HG03045 (cell line): ENCODE measurements at regions not wholly inside any gene's neighbourhood (a gene's known extent, or its start where the extent isn't known, plus 50 kb on each side); places are given as distances from the start of the nearest gene placed in this dataset.
"Not testable (repeated sequence)": the region's sequence is repeated elsewhere in the genome, so short reads cannot be mapped to it uniquely, and the experiment has no call there.

Experiments
- ATAC-seq: cut with Tn5 transposase; IDR thresholded peaks from one replicate; pipeline ENCODE4 v1.9.1; 2021; ENCODE audit warnings: mild to moderate bottlenecking, moderate library complexity; ENCODE audit not compliant: unreplicated experiment

GRCh38 chr12:91767237-91767636, 378.4 kb downstream of the BTG1 start:
- no peak for ATAC-seq

GRCh38 chr12:91766454-91766853, 379.2 kb downstream of the BTG1 start:
- ATAC-seq: no peak

GRCh38 chr12:91763654-91764370, 381.8 kb downstream of the BTG1 start:
- ATAC-seq: no peak

DNA sequence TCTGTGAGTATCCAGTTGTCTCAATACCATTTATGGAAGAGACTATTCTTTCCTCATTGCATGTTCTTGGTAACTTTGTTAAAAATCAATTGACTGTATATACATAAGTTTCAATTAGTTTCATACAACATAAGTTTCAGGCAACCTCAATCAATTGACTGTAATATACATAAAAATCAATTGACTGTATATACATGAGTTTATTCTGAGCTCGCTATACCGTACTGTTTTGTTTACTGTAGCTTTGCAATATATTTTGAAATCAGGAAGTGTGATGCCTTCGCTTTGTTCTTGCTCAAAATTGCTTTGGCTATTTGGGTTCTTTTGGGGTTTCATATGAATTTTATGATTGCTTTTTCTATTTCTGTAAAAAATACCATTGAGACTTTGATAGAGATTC, 392.0 kb downstream of the BTG1 start:
- ATAC-seq: no peak

GRCh38 chr12:91746976-91747375, 398.7 kb downstream of the BTG1 start:
- ATAC-seq: no peak

GRCh38 chr12:91744597-91744996, 401.0 kb downstream of the BTG1 start:
- ATAC-seq: no peak

DNA sequence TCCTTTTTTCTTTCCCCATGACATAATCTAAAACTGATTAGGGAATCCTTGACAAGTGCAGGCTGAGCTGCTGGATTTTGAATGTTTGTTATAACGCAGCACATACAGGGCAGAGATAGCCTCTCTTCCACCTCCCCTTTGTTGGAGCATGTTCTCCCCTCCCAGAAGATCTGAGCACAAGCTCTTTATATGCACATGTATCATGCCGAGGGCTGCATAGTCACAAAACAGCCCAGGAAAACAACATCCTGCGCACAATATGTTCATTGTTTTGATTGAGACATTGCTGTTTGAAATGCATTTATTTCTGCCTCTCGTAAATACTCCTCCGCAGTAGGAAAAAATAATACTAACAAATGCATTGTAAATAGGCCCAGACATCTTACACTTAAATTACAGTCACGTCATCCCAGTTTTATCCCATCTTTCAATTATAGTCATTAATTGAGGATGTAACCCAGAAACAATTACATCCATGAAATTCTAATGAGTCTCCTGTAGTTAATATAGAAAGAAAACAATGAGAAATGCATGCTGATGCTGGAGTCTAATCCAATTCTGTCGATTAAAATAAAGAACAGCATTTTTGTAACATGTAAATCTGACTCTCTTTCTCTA, 401.8 kb downstream of the BTG1 start:
- no peak for ATAC-seq

DNA sequence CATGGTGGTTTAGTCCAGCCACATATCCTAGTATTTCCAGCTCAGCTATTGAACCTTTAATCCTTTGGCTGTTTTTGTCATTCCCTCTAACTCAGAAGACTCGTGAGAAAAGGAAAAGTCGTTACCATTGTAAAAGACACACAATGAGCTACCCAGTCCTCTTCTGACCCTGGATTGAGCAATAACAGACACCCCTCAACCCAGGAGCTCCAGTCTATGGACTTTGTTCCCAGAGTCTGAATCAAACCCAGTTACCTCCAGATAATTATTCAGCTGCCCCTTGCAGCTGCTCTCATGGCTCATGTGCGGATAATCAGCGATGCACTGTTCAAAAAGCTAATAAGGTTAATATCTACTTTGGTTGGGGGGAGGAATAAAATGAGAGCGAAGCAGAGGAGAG, 402.4 kb downstream of the BTG1 start:
- no peak for ATAC-seq

DNA sequence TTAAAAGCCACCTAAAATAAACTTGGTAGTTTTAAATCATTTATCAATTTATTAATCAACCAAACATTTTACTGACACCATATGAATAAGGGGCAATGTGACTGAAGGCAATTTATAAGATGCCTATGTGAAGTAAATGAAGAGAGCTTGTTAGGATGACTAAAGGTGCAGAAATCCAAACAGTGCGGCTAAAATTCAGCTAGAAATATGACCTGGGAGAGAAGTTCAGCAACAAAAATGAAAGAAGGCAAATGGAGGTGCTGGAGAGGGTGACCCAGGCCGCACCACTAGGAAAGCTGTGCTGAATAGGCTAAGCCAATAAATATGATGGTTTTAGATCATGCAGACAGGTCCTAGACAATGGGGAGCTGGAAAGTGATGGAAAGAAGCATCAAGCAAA, 403.7 kb downstream of the BTG1 start:
- no peak for ATAC-seq

DNA sequence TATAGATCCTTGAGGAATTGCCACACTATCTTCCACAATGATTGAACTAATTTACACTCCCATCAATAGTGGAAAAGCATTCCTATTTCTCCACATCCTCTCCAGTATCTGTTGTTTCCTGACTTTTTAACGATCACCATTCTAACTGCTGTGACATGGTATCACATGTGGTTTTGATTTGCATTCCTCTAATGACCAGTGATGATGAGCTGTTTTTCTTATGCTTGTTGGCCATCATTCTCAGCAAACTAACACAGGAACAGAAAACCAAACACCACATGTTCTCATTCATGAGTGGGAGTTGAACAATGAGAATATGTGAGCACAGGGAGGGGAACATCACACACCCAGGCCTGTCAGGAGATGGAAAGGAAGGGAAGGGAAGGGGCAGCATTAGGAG, 411.8 kb downstream of the BTG1 start:
- ATAC-seq: not testable (repeated sequence)

- no peak for ATAC-seq
These were observed 413.6 kb downstream of the BTG1 start for GRCh38 chr12:91732086-91732485.

DNA sequence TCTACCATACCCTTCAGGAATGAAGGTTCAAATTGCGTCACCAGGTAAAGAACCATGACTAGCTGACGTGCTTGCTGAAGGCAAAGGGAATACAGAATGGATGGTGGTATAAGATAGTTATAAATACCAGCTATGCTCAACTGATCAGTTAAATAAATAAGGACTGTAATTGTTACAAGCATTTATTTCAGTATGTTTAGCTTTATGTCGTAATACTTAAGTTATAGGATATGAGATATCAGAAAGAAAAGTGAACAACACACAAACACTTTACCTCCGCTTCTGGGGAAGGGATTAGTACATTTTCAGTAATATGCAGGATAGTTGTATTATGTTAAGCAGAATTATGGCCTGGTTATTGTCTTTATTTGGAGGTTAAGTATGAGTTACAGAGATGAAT, 416.1 kb downstream of the BTG1 start:
- ATAC-seq: no peak

- ATAC-seq: no peak
These were observed 422.5 kb downstream of the BTG1 start for GRCh38 chr12:91723191-91723590.

GRCh38 chr12:91722072-91722471, 423.6 kb downstream of the BTG1 start:
- ATAC-seq: no peak

DNA sequence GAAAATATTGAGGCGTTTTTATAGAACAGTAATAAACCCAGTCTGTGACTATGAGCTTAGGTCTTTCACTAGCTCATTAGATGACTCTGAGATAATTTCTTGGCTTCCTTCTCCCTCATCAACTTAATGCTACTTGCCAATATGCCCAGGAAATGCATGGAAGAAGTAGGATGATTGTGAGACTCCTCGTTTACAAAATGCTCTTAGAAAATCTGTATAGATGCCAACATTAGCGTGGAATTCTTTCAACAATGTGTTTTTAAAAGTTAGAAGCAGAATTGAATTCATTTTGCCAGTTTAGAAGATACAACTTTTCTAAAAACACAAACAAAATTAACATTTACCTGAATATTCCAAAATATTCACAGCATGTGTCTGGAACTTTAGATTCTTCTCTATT, 424.6 kb downstream of the BTG1 start:
- ATAC-seq: no peak

GRCh38 chr12:91718326-91718725, 427.3 kb downstream of the BTG1 start:
- ATAC-seq: no peak

DNA sequence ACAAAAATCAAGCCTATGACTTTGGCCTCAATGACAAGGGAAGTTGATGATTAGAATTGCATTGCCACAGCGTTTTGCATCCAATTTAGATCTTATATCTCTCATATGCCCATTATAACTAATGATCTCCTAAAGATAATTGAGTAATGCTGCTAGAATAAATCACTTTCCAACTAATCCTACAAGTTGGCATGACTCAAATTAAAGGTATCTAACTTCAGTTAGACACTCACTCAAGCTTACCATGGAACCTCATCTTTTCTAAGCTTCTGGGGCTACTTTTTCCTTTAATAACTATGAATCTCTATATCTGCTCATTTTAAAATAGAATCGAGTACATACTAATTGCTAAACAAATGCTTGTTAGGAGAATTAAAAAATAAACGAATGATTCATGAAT, 427.8 kb downstream of the BTG1 start:
- no peak for ATAC-seq

DNA sequence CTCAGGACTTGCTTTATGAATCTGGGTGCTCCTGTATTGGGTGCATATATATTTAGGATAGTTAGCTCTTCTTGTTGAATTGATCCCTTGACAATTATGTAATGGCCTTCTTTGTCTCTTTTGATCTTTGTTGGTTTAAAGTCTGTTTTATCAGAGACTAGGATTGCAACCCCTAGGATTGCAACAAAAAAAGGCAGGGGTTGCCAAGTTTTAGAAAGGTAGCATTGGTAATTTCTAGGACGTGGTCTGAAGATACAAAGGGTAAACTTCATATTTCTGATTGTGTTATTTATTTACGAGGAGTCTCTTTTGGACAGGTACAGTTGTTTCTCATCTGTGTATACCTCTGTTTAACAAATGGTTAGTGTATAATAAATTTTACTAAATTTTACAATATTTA, 433.7 kb downstream of the BTG1 start:
- not testable (repeated sequence) for ATAC-seq

DNA sequence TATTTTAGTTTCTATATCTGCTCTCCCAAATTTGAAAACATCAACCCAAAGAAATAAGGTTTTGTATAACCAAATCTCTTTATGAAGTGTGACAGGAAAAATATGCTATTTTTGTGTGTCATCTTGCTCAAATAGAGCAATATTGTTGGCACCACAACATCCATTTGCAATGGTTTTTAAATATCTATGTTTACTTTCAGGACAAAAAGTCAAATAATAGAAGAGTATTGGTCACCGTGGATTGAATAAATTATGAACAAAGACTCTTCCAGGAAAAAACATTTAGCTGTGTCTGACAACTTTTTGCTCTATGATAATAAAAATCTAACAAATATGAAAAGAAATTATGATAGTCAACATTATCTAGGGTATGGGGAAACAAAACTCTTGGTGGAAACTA, 439.2 kb downstream of the BTG1 start:
- no peak for ATAC-seq

GRCh38 chr12:91704446-91704845, 441.2 kb downstream of the BTG1 start:
- ATAC-seq: no peak

- no peak for ATAC-seq
These were observed 442.0 kb downstream of the BTG1 start for GRCh38 chr12:91703491-91704283.

DNA sequence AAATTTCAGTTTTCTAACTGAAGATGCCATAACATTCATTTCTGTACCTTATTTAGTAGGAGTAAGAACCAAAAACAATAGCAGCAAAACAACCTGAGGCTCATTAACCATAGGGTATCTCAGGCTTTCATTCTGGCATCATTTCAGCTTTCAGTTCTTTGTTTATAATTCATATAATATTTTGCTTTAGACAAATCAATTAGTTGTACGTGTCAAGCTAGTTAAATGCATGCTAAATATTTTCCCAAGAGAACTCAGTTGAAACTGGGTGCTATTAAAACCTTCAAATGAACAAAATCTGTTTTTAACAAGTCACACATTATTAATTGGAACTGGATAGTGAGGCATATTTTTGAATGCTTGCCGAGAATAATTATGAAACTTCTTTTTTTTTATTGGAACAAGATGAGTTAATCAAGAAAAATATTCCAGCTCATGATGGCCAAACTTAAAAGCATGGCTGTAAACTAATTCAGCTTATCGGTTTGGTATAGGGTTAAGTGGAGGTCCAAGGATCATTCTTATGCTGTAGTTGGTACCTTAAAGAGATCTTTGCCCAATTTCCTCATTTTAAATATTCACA, 442.7 kb downstream of the BTG1 start:
- ATAC-seq: no peak
